OCI-LY7 (cell line): ENCODE measurements at regions not wholly inside any gene's neighbourhood (a gene's known extent, or its start where the extent isn't known, plus 50 kb on each side); places are given as distances from the start of the nearest gene placed in this dataset.

Experiments used
- BruUV-seq: library from RNA; stranded (reverse); fragments of 400-500 nt; replicated peaks from 2 replicates; lab custom pipeline; 2021; lab: Mats Ljungman, UMichigan
- CTCF ChIA-PET: fragments of 300-600 bp; sonication (Branson Sonifier 250); formaldehyde crosslinking; loops from one replicate; lab custom pipeline; 2022; ENCODE audit warnings: antibody characterized with exemption; ENCODE audit not compliant: unreplicated experiment; lab: Charles Lee
- POLR2A ChIA-PET: fragments of 300-600 bp; sonication (Branson Sonifier 250); formaldehyde crosslinking; loops from one replicate; lab custom pipeline; 2022; ENCODE audit warnings: antibody characterized with exemption; lab: Charles Lee
- DNase-seq: peaks from one replicate; pipeline ENCODE4 v3.0.0-alpha.2; 2015; ENCODE audit warnings: low spot score
- H2AFZ ChIP-seq: fragments of 200-600 bp; sonication (generic), shearing (Covaris generic); 2 replicates; pipeline ENCODE4 v1.6.1; 2014; ENCODE audit warnings: mild to moderate bottlenecking, antibody characterized with exemption, low read length, moderate library complexity
- H3K27ac ChIP-seq: fragments of 200-600 bp; sonication (generic); 2 replicates; pipeline ENCODE4 v1.5.1; 2014; ENCODE audit warnings: mixed run types, low read depth, mild to moderate bottlenecking, moderate library complexity, low read length, inconsistent platforms; ENCODE audit not compliant: poor library complexity, severe bottlenecking
- H3K36me3 ChIP-seq: fragments of 200-600 bp; sonication (generic); 2 replicates; pipeline ENCODE4 v1.6.1; 2014; ENCODE audit warnings: mild to moderate bottlenecking, antibody characterized with exemption, low read length, moderate library complexity, mixed read lengths; ENCODE audit not compliant: insufficient read depth
- H3K4me1 ChIP-seq: fragments of 200-600 bp; sonication (generic); 2 replicates; pipeline ENCODE4 v1.5.1; 2014; ENCODE audit warnings: mild to moderate bottlenecking, low read length; ENCODE audit not compliant: insufficient read depth, poor library complexity, severe bottlenecking
- H3K4me2 ChIP-seq: fragments of 200-600 bp; sonication (generic); 2 replicates; pipeline ENCODE4 v1.6.1; 2014; ENCODE audit warnings: mild to moderate bottlenecking, low read length
- H3K4me3 ChIP-seq: fragments of 200-600 bp; sonication (generic); 2 replicates; pipeline ENCODE4 v1.5.1; 2014; ENCODE audit warnings: mild to moderate bottlenecking, low read depth, low read length; ENCODE audit not compliant: poor library complexity, severe bottlenecking
- H3K79me2 ChIP-seq: fragments of 200-600 bp; sonication (generic); 2 replicates; pipeline ENCODE4 v1.6.1; 2016; ENCODE audit warnings: low read depth, mild to moderate bottlenecking, low read length, moderate library complexity, mixed read lengths; ENCODE audit not compliant: insufficient read depth
- H3K9me2 ChIP-seq: fragments of 200-600 bp; sonication (generic); 2 replicates; pipeline ENCODE4 v1.6.1; 2016; ENCODE audit warnings: mild to moderate bottlenecking, low read length, mixed read lengths; ENCODE audit not compliant: insufficient read depth
- H3K9me3 ChIP-seq: fragments of 200-600 bp; sonication (generic); 2 replicates; pipeline ENCODE4 v1.6.1; 2014; ENCODE audit warnings: mild to moderate bottlenecking, mixed run types, low read length, mixed read lengths
- H4K20me1 ChIP-seq: fragments of 200-600 bp; sonication (generic); 2 replicates; pipeline ENCODE4 v1.6.1; 2014; ENCODE audit warnings: mild to moderate bottlenecking, antibody characterized with exemption, low read length, moderate library complexity, mixed read lengths; ENCODE audit not compliant: insufficient read depth
- EZH2phosphoT487 ChIP-seq: fragments of 200-600 bp; sonication (generic); IDR thresholded peaks from 2 replicates; pipeline ENCODE4 v1.6.1; 2018; ENCODE audit warnings: low read depth, borderline replicate concordance, mild to moderate bottlenecking, mixed run types, antibody characterized with exemption, low read length, moderate library complexity, mixed read lengths
- intact Hi-C: fragments of 100-400 bp; cut with micrococcal nuclease; formaldehyde crosslinking; loops from one replicate; pipeline ENCODE4 v1.10.0; 2022; ENCODE audit not compliant: unreplicated experiment
- TF ChIP-seq, protein P1 (sequence below): fragments of 200-600 bp; sonication (generic); conservative IDR thresholded peaks from 2 replicates; pipeline ENCODE4 v1.5.1; 2014; ENCODE audit warnings: mild to moderate bottlenecking, antibody characterized with exemption, low read length, moderate library complexity, mixed read lengths

DNA sequence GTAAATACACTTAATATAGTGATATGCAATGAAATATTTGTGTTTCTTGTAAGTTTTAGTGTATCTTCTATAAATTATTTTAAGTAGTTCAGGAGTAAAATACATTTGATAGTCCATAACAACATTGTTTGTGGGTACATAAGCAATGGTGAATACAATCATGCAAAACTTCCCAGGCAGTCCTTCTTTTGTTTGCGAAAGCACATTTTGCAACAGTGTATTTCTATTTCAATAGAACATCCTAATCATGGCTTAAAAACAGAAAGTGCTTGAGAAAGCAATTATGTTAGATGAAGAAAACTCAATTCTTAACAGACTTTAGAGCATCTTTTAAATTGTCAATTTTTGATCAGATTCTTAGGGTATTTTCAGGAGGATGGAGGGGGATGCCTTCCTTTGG, 155.6 kb downstream of the POSTN start:
- Histone ChIP-seq H3K4me2 (no peak overlapping the region), H2AFZ (no peak overlapping the region), H4K20me1 (no peaks in the 10 kb centered on the region), H3K36me3 (no peaks in the 10 kb centered on the region), H3K4me3 (no peak overlapping the region), H3K79me2 (no peaks in the 10 kb centered on the region), H3K27ac (no peak overlapping the region), H3K4me1 (no peaks in the 10 kb centered on the region), H3K9me3 (no peaks in the 10 kb centered on the region), H3K9me2 (no peaks in the 10 kb centered on the region)
- intact Hi-C loops = no loop called here
- TF ChIP-seq EZH2phosphoT487 = no peak
- TF ChIP-seq, protein P1, sequence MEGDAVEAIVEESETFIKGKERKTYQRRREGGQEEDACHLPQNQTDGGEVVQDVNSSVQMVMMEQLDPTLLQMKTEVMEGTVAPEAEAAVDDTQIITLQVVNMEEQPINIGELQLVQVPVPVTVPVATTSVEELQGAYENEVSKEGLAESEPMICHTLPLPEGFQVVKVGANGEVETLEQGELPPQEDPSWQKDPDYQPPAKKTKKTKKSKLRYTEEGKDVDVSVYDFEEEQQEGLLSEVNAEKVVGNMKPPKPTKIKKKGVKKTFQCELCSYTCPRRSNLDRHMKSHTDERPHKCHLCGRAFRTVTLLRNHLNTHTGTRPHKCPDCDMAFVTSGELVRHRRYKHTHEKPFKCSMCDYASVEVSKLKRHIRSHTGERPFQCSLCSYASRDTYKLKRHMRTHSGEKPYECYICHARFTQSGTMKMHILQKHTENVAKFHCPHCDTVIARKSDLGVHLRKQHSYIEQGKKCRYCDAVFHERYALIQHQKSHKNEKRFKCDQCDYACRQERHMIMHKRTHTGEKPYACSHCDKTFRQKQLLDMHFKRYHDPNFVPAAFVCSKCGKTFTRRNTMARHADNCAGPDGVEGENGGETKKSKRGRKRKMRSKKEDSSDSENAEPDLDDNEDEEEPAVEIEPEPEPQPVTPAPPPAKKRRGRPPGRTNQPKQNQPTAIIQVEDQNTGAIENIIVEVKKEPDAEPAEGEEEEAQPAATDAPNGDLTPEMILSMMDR = no peak
- POLR2A ChIA-PET = no interaction called here
- CTCF ChIA-PET = no interaction called here
- DNase-seq = no peak
- BruUV-seq = no TSS peak

DNA sequence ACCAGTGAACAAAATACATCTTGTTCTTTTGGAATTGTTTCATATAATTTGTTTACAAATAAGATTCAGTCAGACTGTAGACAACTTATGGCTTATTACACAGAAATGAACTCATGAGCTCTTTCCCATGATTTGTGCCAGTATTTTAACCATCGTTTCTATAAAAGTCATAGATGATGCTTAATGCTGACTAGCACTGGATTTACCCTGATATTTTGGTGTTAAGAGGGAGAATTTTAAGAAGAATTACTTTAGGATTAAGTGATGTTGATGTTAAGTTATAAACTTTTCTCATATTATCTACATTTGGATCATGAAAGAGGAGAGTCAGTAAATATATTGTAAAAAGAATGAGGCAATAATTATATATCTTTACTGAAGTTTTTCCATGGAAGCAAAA, 162.7 kb downstream of the POSTN start:
- CTCF ChIA-PET = no interaction called here
- no peak overlapping the region for H3K4me2 ChIP-seq
- no peaks in the 10 kb centered on the region for H3K36me3 ChIP-seq
- no TSS peak for BruUV-seq
- POLR2A ChIA-PET = no interaction called here
- no peak overlapping the region for H3K4me3 ChIP-seq
- no peaks in the 10 kb centered on the region for H3K9me2 ChIP-seq
- H3K79me2 ChIP-seq = no peaks in the 10 kb centered on the region
- no peak overlapping the region for H3K27ac ChIP-seq
- TF ChIP-seq, protein P1 = no peak
- TF ChIP-seq EZH2phosphoT487 = no peak
- H2AFZ ChIP-seq = no peak overlapping the region
- H3K9me3 ChIP-seq = no peaks in the 10 kb centered on the region
- intact Hi-C loops = no loop called here
- no peaks in the 10 kb centered on the region for H3K4me1 ChIP-seq
- H4K20me1 ChIP-seq = no peaks in the 10 kb centered on the region
- no peak for DNase-seq

DNA sequence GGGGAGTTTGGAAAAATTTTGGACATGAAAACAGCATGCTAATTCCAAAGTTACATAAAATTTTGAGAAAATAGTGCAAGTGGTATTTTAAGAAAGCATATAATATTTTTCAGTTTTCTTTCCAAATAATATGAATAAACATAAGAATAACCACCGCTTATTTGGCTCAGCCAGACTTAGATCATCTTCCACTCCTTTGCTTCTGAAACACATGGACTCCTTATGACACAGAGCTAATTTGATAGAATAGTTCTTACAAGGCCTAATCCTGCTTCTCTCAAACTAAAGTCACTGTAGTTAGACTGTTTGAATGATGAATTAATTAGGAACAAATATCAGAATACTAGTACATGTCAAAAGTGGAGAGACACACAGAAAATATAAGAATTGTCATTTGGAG, 165.5 kb downstream of the POSTN start:
- H3K9me2 ChIP-seq = no peaks in the 10 kb centered on the region
- H3K4me3 ChIP-seq = no peak overlapping the region
- H3K79me2 ChIP-seq = no peaks in the 10 kb centered on the region
- no peaks in the 10 kb centered on the region for H4K20me1 ChIP-seq
- no peak for DNase-seq
- H3K36me3 ChIP-seq = no peaks in the 10 kb centered on the region
- no peak for TF ChIP-seq EZH2phosphoT487
- TF ChIP-seq, protein P1 = no peak
- ChIA-PET CTCF (interaction anchor here (0.6 kb wide), 1 partner anchor 1488 kb away, joined by 3 read pairs; no protein-coding TSS in a partner anchor), POLR2A (no interaction called here)
- H3K4me1 ChIP-seq = no peaks in the 10 kb centered on the region
- intact Hi-C loops = no loop called here
- no peak overlapping the region for H2AFZ ChIP-seq
- no peak overlapping the region for H3K27ac ChIP-seq
- BruUV-seq = no TSS peak
- H3K4me2 ChIP-seq = no peak overlapping the region
- H3K9me3 ChIP-seq = no peaks in the 10 kb centered on the region
